Spleen (tissue), 11 donors: ENCODE measurements at regions not wholly inside any gene's neighbourhood (a gene's known extent, or its start where the extent isn't known, plus 50 kb on each side); places are given as distances from the start of the nearest gene placed in this dataset.

Experiments used
- DNase-seq: peaks from one replicate; pipeline ENCODE4 v3.0.0-alpha.2; 2020
- H3K27ac ChIP-seq, 8 donors: fragments of 200-600 bp; sonication (generic) in 7 of 8; 1 replicate in 4 of 8; 2 replicates in 4 of 8; pipeline versions ENCODE4 v1.5.0 to v1.8.0; 2016 to 2021; ENCODE audit warnings: inconsistent platforms in 4 of 8, mild to moderate bottlenecking in 4 of 8, moderate library complexity in 1 of 8
- H3K27me3 ChIP-seq, 7 donors: fragments of 200-600 bp; sonication (generic) in 6 of 7; replicated peaks in 1 of 7; 1 replicate in 4 of 7; 2 replicates in 3 of 7; pipeline versions ENCODE4 v1.5.0 to v1.8.0; 2016 to 2021; ENCODE audit warnings: inconsistent platforms in 3 of 7, mild to moderate bottlenecking in 1 of 7
- H3K36me3 ChIP-seq, 6 donors: fragments of 200-600 bp; sonication (generic) in 5 of 6; 1 replicate in 4 of 6; 2 replicates in 2 of 6; pipeline versions ENCODE4 v1.5.0 to v1.8.0; 2016 to 2021; ENCODE audit warnings: inconsistent platforms in 2 of 6
- H3K4me1 ChIP-seq, 6 donors: fragments of 200-600 bp; sonication (generic) in 5 of 6; 1 replicate in 3 of 6; 2 replicates in 3 of 6; pipeline versions ENCODE4 v1.5.0 to v1.8.0; 2016 to 2021; ENCODE audit warnings: inconsistent platforms in 3 of 6
- H3K4me3 ChIP-seq, 8 donors: fragments of 200-600 bp; sonication (generic) in 7 of 8; 1 replicate in 4 of 8; 2 replicates in 4 of 8; pipeline versions ENCODE4 v1.5.0 to v1.8.0; 2016 to 2021; ENCODE audit warnings: inconsistent platforms in 4 of 8, mild to moderate bottlenecking in 4 of 8, moderate library complexity in 2 of 8
- H3K9me3 ChIP-seq, 8 donors: fragments of 200-600 bp; sonication (generic) in 7 of 8; 1 replicate in 4 of 8; 2 replicates in 4 of 8; pipeline versions ENCODE4 v1.5.0 to v1.8.0; 2016 to 2021; ENCODE audit warnings: inconsistent platforms in 4 of 8
- POLR2A ChIP-seq, 3 donors: fragments of 450-650 bp; IDR thresholded peaks; one replicate each; pipeline ENCODE4 v1.5.1; 2017; ENCODE audit warnings: antibody characterized with exemption in 3 of 3, mild to moderate bottlenecking in 1 of 3
- POLR2AphosphoS5 ChIP-seq, 3 donors: sonication (generic); formaldehyde crosslinking; IDR thresholded peaks; one replicate each; pipeline ENCODE4 v1.5.1; 2017; ENCODE audit warnings: antibody characterized with exemption in 3 of 3
- WGBS, 5 donors: extraction: QIAGEN DNeasy Blood & Tissue Kit in 3 of 5; methylation state at CpG; one replicate each; pipeline versions ENCODE4 v1.1.5 to v1.1.7; 2013 to 2018; 5-methylcytosine and 5-hydroxymethylcytosine counted together
- intact Hi-C: fragments of 100-400 bp; cut with DNase I; formaldehyde crosslinking; loops from one replicate; pipeline ENCODE4 v1.15.0; 2023; ENCODE audit warnings: low total_unique reads
- TF ChIP-seq, protein P1 (sequence below), 11 experiments: fragments of 200-600 bp in 7 of 11; fragments of 450-650 bp in 4 of 11; sonication (generic) in 4 of 11; IDR thresholded peaks in 8 of 11; conservative IDR thresholded peaks in 3 of 11; 1 replicate in 7 of 11; 2 replicates in 4 of 11; pipeline versions ENCODE4 v1.4.0 to v1.8.0; 2016 to 2021; ENCODE audit warnings: antibody characterized with exemption in 11 of 11, inconsistent platforms in 4 of 11, mild to moderate bottlenecking in 1 of 11
- donor health status: healthy with polysubstance abuse.
- donor health status: DM: no; HTN: no; CAD: no; lungs with moderate emphysema.
- donor health status: DM: no; HTN: no; CAD: no.
- donor health status: Bipolar disorder and iron deficiency.
- donor health status: healthy.
- donor health status: DM: no; HTN: no; CAD: no.
- donor health status: DM: yes; HTN: yes; CAD: no.

- 75 to 83% (median 79%) methylated on average over 20 of the region's 20 CpGs for WGBS, 5 donors
- no peak overlapping the region for H3K27ac ChIP-seq
- peaks cover 0 to 7% (median 0%) of the 10 kb centered on the region in 8 donors for H3K9me3 ChIP-seq
- no peaks in the 10 kb centered on the region for H3K4me1 ChIP-seq
- H3K4me3 ChIP-seq = no peak overlapping the region
- no peak for TF ChIP-seq POLR2AphosphoS5 (IDR thresholded peaks at IDR 0.05)
- TF ChIP-seq, protein P1, sequence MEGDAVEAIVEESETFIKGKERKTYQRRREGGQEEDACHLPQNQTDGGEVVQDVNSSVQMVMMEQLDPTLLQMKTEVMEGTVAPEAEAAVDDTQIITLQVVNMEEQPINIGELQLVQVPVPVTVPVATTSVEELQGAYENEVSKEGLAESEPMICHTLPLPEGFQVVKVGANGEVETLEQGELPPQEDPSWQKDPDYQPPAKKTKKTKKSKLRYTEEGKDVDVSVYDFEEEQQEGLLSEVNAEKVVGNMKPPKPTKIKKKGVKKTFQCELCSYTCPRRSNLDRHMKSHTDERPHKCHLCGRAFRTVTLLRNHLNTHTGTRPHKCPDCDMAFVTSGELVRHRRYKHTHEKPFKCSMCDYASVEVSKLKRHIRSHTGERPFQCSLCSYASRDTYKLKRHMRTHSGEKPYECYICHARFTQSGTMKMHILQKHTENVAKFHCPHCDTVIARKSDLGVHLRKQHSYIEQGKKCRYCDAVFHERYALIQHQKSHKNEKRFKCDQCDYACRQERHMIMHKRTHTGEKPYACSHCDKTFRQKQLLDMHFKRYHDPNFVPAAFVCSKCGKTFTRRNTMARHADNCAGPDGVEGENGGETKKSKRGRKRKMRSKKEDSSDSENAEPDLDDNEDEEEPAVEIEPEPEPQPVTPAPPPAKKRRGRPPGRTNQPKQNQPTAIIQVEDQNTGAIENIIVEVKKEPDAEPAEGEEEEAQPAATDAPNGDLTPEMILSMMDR (IDR thresholded peaks at IDR 0.05 in 8 of 11, conservative IDR thresholded peaks at IDR 0.05 in 3 of 11) = no peak
- TF ChIP-seq POLR2A (IDR thresholded peaks at IDR 0.05) = no peak
- DNase-seq = peak; percentile 35
- H3K36me3 ChIP-seq = no peaks in the 10 kb centered on the region
- peaks cover 0 to 27% (median 0%) of the 10 kb centered on the region in 7 donors for H3K27me3 ChIP-seq
- intact Hi-C loops = no loop called here
Measured at GRCh38 chr1:4121834-4122512, 221.9 kb upstream of the C1orf174 start.

DNA sequence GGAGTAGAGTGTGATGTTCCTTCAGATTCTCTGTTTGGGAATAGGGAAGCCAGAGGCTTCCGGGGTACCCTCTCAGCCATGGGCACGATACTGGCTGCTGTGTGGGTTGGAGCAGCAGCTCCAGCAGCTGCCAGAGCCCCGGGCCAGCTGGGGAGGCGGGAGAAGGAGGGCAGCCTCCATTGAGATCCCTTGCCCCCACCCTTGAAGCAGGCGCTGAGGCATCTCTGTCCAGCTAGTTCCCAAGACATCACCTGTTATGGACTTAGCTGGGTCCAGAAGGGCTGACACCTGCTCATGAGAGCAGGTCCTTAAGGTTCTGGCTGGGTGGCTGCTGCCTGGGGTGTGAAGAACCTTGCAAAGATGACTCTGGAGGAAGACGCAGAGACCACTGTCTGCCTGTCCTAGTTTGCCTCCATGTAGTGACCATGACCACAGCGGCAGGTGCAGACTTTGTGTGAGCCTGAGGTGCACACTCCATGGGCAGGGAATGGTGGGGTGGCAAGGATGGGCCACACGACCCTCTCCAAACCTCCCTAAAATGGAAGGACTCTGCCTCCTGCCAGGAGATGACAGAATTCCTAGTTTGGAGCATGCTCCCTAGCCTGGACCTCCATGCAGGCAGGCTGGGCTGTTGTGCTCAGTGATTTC, 222.6 kb upstream of the C1orf174 start:
- no peak overlapping the region for H3K4me3 ChIP-seq
- TF ChIP-seq, protein P1 (IDR thresholded peaks at IDR 0.05 in 8 of 11, conservative IDR thresholded peaks at IDR 0.05 in 3 of 11) = no peak
- TF ChIP-seq POLR2AphosphoS5 (IDR thresholded peaks at IDR 0.05) (no peak), POLR2A (IDR thresholded peaks at IDR 0.05) (no peak)
- H3K36me3 ChIP-seq = no peaks in the 10 kb centered on the region
- H3K27me3 ChIP-seq = peaks cover 0 to 27% (median 0%) of the 10 kb centered on the region in 7 donors
- WGBS, 5 donors = 71 to 94% (median 81%) methylated on average over 1 to 8 of the region's 8 CpGs
- no peak overlapping the region for H3K27ac ChIP-seq
- H3K9me3 ChIP-seq = peaks cover 0 to 7% (median 0%) of the 10 kb centered on the region in 8 donors
- intact Hi-C loops = no loop called here
- H3K4me1 ChIP-seq = no peaks in the 10 kb centered on the region
- DNase-seq = no peak

GRCh38 chr1:4124631-4125145, 224.6 kb upstream of the C1orf174 start:
- Histone ChIP-seq H3K27me3 (peaks cover 0 to 15% (median 0%) of the 10 kb centered on the region in 7 donors), H3K4me3 (no peak overlapping the region), H3K36me3 (no peaks in the 10 kb centered on the region), H3K27ac (no peak overlapping the region), H3K9me3 (peaks cover 0 to 7% (median 0%) of the 10 kb centered on the region in 8 donors), H3K4me1 (no peaks in the 10 kb centered on the region)
- TF ChIP-seq, protein P1 (IDR thresholded peaks at IDR 0.05 in 8 of 11, conservative IDR thresholded peaks at IDR 0.05 in 3 of 11) = no peak
- TF ChIP-seq POLR2A (IDR thresholded peaks at IDR 0.05) = no peak
- no peak for TF ChIP-seq POLR2AphosphoS5 (IDR thresholded peaks at IDR 0.05)
- DNase-seq = peak; percentile 50
- 60 to 86% (median 76%) methylated on average over 6 of the region's 6 CpGs for WGBS, 5 donors
- intact Hi-C loops = no loop called here

GRCh38 chr1:4126251-4126650, 226.2 kb upstream of the C1orf174 start:
- Histone ChIP-seq H3K27ac (no peak overlapping the region), H3K27me3 (peaks cover 0 to 22% (median 0%) of the 10 kb centered on the region in 7 donors), H3K4me1 (no peaks in the 10 kb centered on the region), H3K36me3 (no peaks in the 10 kb centered on the region), H3K4me3 (no peak overlapping the region), H3K9me3 (peaks cover 0 to 7% (median 0%) of the 10 kb centered on the region in 8 donors)
- intact Hi-C loops = no loop called here
- 88 to 93% (median 91%) methylated on average over 9 of the region's 9 CpGs for WGBS, 5 donors
- DNase-seq = no peak
- TF ChIP-seq POLR2AphosphoS5 (IDR thresholded peaks at IDR 0.05) (no peak), POLR2A (IDR thresholded peaks at IDR 0.05) (no peak)
- TF ChIP-seq, protein P1 (IDR thresholded peaks at IDR 0.05 in 8 of 11, conservative IDR thresholded peaks at IDR 0.05 in 3 of 11) = no peak
